ENCODE measurements at regions not wholly inside any gene's neighbourhood (a gene's known extent, or its start where the extent isn't known, plus 50 kb on each side); places are given as distances from the start of the nearest gene placed in this dataset.

DNA sequence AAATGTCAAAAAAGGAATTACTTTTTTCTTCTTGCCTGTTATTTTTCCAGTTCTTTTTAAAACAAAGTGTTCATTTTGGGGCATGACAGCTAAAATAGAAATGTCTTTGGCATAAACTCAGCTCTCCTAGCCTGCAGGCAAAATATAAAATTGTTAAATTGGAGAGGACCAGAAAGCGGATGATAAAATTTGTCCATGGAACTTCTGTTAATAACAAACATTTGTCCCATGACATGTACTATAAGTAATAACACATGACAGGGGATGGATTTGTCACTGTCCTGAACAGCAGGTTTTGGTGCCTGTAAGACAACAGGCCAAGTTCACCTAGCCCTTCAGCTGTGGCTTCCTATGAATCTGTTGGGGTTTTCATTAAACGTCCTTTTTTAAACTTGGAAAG, 184.0 kb upstream of the TTC29 start:
- H3K36me3 ChIP-seq (ENCODE audit: insufficient read depth, low read length) = no peaks in the 10 kb centered on the region
- H4K20me1 ChIP-seq (ENCODE audit: insufficient read depth, low read length) = no peaks in the 10 kb centered on the region
- no peak for DNase-seq (ENCODE audit: insufficient read length, low spot score, missing footprints)
- TF ChIP-seq, protein P1, sequence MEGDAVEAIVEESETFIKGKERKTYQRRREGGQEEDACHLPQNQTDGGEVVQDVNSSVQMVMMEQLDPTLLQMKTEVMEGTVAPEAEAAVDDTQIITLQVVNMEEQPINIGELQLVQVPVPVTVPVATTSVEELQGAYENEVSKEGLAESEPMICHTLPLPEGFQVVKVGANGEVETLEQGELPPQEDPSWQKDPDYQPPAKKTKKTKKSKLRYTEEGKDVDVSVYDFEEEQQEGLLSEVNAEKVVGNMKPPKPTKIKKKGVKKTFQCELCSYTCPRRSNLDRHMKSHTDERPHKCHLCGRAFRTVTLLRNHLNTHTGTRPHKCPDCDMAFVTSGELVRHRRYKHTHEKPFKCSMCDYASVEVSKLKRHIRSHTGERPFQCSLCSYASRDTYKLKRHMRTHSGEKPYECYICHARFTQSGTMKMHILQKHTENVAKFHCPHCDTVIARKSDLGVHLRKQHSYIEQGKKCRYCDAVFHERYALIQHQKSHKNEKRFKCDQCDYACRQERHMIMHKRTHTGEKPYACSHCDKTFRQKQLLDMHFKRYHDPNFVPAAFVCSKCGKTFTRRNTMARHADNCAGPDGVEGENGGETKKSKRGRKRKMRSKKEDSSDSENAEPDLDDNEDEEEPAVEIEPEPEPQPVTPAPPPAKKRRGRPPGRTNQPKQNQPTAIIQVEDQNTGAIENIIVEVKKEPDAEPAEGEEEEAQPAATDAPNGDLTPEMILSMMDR (IDR thresholded peaks at IDR 0.05; ENCODE audit: extremely low read depth, low read depth, low read length) = no peak
- no peaks in the 10 kb centered on the region for H3K27me3 ChIP-seq (ENCODE audit: insufficient read depth, low read length)
- H3K27ac ChIP-seq (ENCODE audit: low read depth, low read length) = no peak overlapping the region
- H2AFZ ChIP-seq (ENCODE audit: low read length) = no peak overlapping the region
- H3K4me1 ChIP-seq (ENCODE audit: insufficient read depth, low read length) = no peaks in the 10 kb centered on the region
- H3K79me2 ChIP-seq (ENCODE audit: insufficient read depth, low read length) = no peaks in the 10 kb centered on the region
- H3K9me3 ChIP-seq (ENCODE audit: low read depth, low read length) = no peaks in the 10 kb centered on the region
- H3K4me3 ChIP-seq (ENCODE audit: insufficient read depth, low read length) = no peak overlapping the region
- H3K4me2 ChIP-seq (ENCODE audit: insufficient read depth, low read length) = no peak overlapping the region

DNA sequence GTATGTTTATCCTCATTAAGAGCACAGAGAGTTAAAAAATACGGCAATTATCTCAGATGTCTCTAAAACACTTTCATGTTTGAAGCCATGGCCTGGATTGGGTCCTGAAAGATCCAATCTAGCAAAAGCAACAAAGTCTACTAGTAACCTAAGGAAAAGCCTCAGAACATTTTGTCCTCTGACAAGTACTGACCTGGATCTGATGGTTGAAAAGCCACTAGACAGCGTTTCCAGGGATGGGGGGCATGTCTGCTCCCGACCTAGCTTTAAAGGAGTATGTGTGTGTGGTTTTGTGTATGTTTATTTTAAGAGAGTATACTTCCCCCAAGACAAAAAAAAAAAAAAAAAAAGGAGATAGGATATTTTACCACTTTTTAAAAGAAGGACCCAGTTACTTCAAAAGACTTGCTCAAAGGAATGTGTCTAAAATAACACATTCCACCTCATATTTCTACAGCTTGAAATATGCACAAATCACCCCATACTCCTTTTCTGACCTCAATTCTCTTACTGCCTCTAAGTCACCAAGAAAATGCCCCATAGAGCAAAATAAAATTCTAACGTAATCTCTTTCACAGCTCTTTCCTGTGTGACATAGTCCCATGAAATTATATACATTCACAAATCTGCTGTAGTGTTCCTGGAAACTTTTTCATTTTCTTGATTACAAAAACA, 189.0 kb upstream of the TTC29 start:
- H3K27me3 ChIP-seq (ENCODE audit: insufficient read depth, low read length) = no peaks in the 10 kb centered on the region
- no peaks in the 10 kb centered on the region for H3K79me2 ChIP-seq (ENCODE audit: insufficient read depth, low read length)
- no peaks in the 10 kb centered on the region for H4K20me1 ChIP-seq (ENCODE audit: insufficient read depth, low read length)
- no peaks in the 10 kb centered on the region for H3K36me3 ChIP-seq (ENCODE audit: insufficient read depth, low read length)
- no peak overlapping the region for H3K27ac ChIP-seq (ENCODE audit: low read depth, low read length)
- no peaks in the 10 kb centered on the region for H3K9me3 ChIP-seq (ENCODE audit: low read depth, low read length)
- H3K4me2 ChIP-seq (ENCODE audit: insufficient read depth, low read length) = no peak overlapping the region
- DNase-seq (ENCODE audit: insufficient read length, low spot score, missing footprints) = peak; percentile 10
- H3K4me3 ChIP-seq (ENCODE audit: insufficient read depth, low read length) = no peak overlapping the region
- no peaks in the 10 kb centered on the region for H3K4me1 ChIP-seq (ENCODE audit: insufficient read depth, low read length)
- no peak overlapping the region for H2AFZ ChIP-seq (ENCODE audit: low read length)
- TF ChIP-seq, protein P1 (IDR thresholded peaks at IDR 0.05; ENCODE audit: extremely low read depth, low read depth, low read length) = no peak

DNA sequence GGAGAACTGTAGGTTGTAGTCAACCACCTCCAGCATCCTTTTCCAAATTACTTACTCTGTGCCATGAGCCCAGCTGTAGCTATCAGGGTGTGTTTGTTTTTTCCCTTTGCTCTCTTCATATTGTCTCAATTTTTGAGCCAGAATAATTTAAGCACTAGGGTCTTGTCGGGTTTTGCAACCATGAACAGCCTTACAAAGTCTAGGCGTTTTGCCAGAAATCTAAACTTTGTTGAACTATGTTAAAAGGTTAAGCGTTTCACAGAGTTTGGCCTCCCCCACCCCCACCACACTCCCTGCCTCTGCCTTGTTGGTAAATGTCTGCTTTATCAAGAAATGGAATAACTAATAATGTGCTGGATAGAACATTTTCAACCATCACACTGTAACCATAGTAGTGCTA, 190.6 kb upstream of the TTC29 start:
- DNase-seq (ENCODE audit: insufficient read length, low spot score, missing footprints) = no peak

DNA sequence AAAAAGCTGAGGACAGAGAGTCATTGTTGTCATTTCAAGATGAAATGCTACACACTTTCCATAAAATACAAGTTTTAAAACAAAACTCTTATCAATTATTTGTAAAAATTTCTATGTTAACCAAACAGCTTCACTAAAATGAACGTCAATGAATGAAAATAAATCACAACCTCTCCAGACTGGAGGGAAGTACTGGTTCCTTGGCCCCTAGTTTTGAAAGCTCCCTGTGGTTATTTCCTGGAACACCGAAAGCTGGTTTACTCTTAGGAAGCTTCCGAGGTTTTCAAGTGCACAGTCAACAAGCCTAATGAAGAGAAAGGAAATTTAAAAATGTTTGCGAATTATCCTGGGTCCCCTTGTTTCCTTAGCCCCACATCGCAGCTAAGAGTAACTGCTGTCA, 191.1 kb upstream of the TTC29 start:
- H3K4me1 ChIP-seq (ENCODE audit: insufficient read depth, low read length) = no peaks in the 10 kb centered on the region
- DNase-seq (ENCODE audit: insufficient read length, low spot score, missing footprints) = no peak
- no peaks in the 10 kb centered on the region for H3K9me3 ChIP-seq (ENCODE audit: low read depth, low read length)
- H3K4me2 ChIP-seq (ENCODE audit: insufficient read depth, low read length) = no peak overlapping the region
- H3K27ac ChIP-seq (ENCODE audit: low read depth, low read length) = no peak overlapping the region
- no peaks in the 10 kb centered on the region for H3K36me3 ChIP-seq (ENCODE audit: insufficient read depth, low read length)
- no peaks in the 10 kb centered on the region for H3K27me3 ChIP-seq (ENCODE audit: insufficient read depth, low read length)
- no peaks in the 10 kb centered on the region for H3K79me2 ChIP-seq (ENCODE audit: insufficient read depth, low read length)
- H3K4me3 ChIP-seq (ENCODE audit: insufficient read depth, low read length) = no peak overlapping the region
- TF ChIP-seq, protein P1 (IDR thresholded peaks at IDR 0.05; ENCODE audit: extremely low read depth, low read depth, low read length) = no peak
- no peak overlapping the region for H2AFZ ChIP-seq (ENCODE audit: low read length)
- H4K20me1 ChIP-seq (ENCODE audit: insufficient read depth, low read length) = no peaks in the 10 kb centered on the region

More for the DNA sequence above, 190.6 kb upstream of the TTC29 start:
- H3K27ac ChIP-seq (ENCODE audit: low read depth, low read length) = no peak overlapping the region
- H4K20me1 ChIP-seq (ENCODE audit: insufficient read depth, low read length) = no peaks in the 10 kb centered on the region
- H3K4me2 ChIP-seq (ENCODE audit: insufficient read depth, low read length) = no peak overlapping the region
- no peaks in the 10 kb centered on the region for H3K27me3 ChIP-seq (ENCODE audit: insufficient read depth, low read length)
- no peak overlapping the region for H2AFZ ChIP-seq (ENCODE audit: low read length)
- no peaks in the 10 kb centered on the region for H3K79me2 ChIP-seq (ENCODE audit: insufficient read depth, low read length)
- TF ChIP-seq, protein P1 (IDR thresholded peaks at IDR 0.05; ENCODE audit: extremely low read depth, low read depth, low read length) = no peak
- no peaks in the 10 kb centered on the region for H3K4me1 ChIP-seq (ENCODE audit: insufficient read depth, low read length)
- H3K4me3 ChIP-seq (ENCODE audit: insufficient read depth, low read length) = no peak overlapping the region
- H3K9me3 ChIP-seq (ENCODE audit: low read depth, low read length) = no peaks in the 10 kb centered on the region
- no peaks in the 10 kb centered on the region for H3K36me3 ChIP-seq (ENCODE audit: insufficient read depth, low read length)
